AG10803 (cell line): ENCODE measurements at regions not wholly inside any gene's neighbourhood (a gene's known extent, or its start where the extent isn't known, plus 50 kb on each side); places are given as distances from the start of the nearest gene placed in this dataset.
"Not testable (repeated sequence)": the region's sequence is repeated elsewhere in the genome, so short reads cannot be mapped to it uniquely, and the experiment has no call there.

Source experiments
- DNase-seq: peaks from one replicate; pipeline ENCODE4 v3.0.0; 2010; ENCODE audit warnings: low read depth
- H3K4me3 ChIP-seq: 2 replicates; pipeline ENCODE4 v1.5.1; 2011; ENCODE audit warnings: mild to moderate bottlenecking, low read length, control low read depth
- TF ChIP-seq, protein P1 (sequence below): conservative IDR thresholded peaks from 2 replicates; pipeline ENCODE4 v1.5.1; 2011; ENCODE audit warnings: mild to moderate bottlenecking, low read length, control low read depth, inconsistent platforms

DNA sequence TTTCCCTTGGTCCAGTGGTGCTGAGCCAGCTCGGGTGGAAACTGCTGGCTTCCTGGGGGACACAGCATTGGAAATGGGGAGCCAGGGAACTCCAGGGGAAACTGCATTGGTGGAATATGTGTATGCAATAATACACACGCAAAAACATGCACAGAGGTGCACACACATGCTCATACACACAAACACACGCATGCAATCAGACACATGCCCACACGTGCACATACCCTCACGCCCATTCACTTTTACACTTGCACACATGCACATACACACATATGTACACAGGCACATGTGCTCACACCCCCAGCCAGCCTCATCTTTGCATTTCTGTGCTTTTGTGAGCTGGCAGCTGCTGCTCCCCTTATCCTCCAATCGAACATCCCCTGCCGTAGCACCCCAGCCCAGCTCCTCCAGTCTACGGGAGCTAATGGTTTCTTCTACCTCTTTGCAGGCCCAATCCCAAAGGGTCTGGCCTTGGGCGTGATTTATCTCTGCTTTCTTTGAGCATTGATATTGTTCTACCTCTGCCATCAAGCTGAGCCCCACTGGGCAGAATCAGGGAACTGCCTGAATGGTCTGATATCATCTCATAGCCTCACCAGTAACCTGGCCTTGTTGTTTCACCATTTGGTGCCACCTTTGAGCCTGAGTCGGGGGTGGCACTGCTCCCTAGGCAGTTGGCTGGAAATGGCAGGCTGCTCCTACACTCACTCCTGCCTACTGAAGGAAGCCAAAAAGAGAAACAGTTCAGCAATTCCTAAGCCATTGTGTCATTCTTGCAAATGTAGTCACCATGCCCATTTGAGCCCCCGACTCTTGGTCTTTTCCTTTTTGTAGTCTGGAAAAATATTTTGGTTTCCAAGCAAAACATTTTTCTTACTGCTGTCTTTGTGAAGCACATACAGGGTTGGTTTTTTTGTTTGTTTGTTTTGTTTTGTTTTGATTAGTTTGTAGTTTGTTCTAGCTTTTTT, 104.4 kb upstream of the MAMLD1 start:
- no peak overlapping the region for H3K4me3 ChIP-seq
- TF ChIP-seq, protein P1, sequence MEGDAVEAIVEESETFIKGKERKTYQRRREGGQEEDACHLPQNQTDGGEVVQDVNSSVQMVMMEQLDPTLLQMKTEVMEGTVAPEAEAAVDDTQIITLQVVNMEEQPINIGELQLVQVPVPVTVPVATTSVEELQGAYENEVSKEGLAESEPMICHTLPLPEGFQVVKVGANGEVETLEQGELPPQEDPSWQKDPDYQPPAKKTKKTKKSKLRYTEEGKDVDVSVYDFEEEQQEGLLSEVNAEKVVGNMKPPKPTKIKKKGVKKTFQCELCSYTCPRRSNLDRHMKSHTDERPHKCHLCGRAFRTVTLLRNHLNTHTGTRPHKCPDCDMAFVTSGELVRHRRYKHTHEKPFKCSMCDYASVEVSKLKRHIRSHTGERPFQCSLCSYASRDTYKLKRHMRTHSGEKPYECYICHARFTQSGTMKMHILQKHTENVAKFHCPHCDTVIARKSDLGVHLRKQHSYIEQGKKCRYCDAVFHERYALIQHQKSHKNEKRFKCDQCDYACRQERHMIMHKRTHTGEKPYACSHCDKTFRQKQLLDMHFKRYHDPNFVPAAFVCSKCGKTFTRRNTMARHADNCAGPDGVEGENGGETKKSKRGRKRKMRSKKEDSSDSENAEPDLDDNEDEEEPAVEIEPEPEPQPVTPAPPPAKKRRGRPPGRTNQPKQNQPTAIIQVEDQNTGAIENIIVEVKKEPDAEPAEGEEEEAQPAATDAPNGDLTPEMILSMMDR: no peak
- DNase-seq: peak; percentile 27

DNA sequence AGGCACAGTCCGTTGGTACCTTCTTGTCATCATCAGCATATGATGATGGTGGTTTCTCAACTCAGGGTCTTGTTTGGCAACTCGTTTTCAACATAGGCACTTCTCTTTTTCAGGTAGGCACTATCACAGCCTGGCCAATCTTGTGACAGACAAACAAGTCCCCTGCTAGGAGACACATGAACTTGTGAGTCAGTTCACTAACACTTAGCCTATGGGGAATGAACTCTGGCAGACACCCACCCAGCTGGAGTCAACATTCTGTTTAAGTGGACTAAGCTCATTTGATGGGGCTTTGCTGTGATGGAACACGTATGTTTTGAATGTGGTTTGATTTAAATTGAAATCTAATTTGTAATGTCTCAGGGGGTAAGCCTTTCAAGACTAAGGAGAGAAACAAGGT, 100.7 kb upstream of the MAMLD1 start:
- DNase-seq: no peak
- TF ChIP-seq, protein P1: no peak
- no peak overlapping the region for H3K4me3 ChIP-seq

DNA sequence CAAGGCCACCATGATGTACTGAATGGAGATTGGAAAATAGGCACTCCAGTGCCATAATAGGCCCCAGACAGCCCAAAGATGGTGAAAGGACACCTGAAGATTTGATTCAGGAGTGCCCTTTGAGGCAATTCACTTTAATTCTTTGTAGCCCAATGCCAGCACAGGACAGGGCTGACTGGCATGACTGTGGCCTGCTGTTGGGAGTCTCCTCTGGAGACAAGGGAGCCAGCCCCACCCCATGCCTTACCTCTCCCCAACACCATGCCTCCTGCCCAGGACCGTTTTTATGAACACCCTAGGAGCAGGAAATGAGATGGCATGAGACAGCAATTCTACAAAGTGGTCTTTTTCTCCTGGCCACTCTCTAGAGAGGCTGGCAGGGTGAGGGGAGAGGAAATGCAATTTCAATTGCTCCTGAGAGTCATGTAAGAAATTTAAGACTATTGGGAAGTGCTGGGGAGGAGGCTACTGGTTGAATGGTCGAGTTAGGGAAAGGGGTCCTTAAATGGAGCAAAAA, 94.2 kb upstream of the MAMLD1 start:
- H3K4me3 ChIP-seq: no peak overlapping the region
- DNase-seq: no peak
- TF ChIP-seq, protein P1: no peak

DNA sequence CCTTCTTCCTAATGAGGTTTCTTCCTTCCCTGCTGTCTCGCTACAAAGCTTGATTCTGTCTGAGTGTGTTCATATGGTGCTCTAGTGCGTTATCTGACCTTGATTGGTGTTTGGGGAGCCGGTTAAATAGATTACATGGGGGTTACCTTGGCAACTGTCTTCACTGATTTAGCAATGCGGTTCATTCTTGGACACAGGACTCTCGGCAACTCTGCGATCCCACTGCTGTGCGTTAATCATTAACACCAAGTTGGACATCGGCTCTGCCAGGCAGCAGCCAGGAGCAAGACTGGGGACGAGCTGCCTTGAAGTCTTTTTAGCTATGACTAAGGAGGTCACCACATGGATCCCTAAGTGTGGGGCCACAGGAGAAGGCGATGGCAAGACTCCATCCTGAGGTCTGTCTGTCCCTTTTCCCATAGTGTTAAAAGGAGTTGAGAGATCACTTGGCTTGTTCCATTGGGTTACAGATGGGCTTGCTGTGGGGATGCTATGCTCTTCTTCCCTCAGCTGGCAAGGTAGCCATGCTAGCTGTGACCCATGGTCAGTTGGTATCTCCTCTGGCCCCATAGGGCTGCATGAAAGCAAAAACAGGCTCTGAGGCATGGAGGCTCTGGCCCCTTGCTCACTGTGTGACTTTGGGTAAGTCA, 93.4 kb upstream of the MAMLD1 start:
- TF ChIP-seq, protein P1: no peak
- H3K4me3 ChIP-seq: no peak overlapping the region
- DNase-seq: peak; percentile 11

DNA sequence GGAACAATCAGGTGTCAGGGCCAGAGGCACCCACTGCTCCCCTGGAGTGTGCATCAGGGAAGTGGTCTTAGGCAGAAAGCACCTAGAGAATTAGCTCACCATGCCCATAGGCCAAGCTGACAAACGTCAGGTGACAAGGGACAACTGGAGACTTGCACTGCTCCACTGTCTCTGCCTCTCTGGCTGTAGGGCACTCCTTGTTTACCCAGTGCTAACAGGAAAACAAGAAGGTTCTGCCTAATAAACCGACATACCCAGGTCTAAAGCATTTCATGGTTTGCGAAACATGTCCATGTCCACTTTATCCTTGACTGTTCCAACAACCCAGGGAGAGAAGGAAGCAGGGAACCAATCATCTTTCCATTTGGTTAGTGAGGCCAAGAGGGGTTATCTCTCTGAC, 92.5 kb upstream of the MAMLD1 start:
- no peak for DNase-seq
- H3K4me3 ChIP-seq: no peak overlapping the region
- TF ChIP-seq, protein P1: no peak

DNA sequence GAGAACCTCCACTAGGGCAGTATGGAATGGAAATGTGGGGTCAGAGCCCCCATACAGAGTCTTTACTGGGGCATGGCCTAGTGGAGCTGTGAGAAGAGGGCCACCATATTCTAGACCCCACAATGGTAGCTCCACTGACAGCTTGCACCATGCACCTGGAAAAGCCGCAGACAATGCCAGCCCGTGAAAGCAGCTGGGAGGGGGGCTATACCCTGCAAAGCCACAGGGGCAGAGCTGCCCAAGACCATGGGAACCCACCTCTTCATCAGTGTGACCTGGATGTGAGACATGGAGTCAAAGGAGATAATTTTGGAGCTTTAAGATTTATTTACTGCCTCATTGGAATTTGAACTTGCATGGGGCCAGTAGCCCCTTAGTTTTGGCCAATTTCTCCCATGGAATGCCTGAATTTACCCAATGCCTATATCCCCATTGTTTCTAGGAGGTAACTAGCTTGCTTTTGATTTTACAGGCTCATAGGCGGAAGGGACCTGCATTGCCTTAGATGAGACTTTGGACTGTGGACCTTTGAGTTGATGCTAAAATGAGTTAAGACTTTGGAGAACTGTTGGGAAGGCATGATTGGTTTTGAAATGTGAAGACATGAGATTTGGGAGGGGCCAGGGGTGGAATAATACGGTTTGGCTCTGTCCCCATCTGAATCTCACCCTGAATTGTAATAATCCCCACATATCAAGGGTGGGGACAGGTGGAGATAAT, 89.4 kb upstream of the MAMLD1 start:
- H3K4me3 ChIP-seq, DNase-seq: not testable (repeated sequence)

DNA sequence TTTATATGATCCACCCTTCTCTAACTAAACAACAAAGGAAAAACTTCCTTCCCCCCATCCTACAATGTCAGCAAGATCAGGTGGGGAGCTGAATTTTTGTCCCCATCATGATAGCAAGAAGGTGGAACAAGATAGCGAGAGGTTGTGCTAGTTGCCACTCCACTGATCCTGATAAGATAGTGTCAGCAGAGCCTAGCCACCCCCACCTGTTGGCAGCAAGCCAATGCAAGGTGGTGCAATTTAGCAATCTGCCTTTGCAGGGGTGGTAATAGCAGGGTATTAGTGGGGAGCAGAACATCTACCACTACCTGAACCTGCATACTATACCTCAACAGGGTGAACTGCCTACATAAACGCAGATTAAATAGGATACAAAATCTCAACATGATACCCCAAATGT, 80.2 kb upstream of the MAMLD1 start:
- TF ChIP-seq, protein P1: no peak
- DNase-seq: no peak
- H3K4me3 ChIP-seq: no peak overlapping the region
